ENCODE measurements at regions not wholly inside any gene's neighbourhood (a gene's known extent, or its start where the extent isn't known, plus 50 kb on each side); places are given as distances from the start of the nearest gene placed in this dataset.

DNA sequence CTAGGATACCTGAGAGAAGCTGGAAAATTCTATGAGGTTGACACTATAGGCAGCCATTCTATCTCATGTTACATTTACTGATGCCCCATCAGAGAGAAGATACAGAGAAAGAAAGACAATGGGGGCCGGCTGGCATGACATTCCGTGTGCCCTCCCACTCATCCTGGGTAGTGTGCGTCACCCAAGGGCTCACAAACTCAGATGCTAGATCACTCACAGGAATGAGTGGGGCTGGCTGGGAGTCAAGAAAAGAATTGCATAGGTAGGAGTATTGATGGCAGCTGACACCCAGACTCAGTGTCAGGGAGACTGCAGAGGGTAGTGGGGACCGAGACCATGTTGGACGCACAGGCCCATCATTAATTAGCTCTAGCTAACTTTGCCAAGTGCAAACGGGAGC is 1113.5 kb upstream of the AUTS2 start:
- no peak for DNase-seq (ENCODE audit: low spot score)

GRCh38 chr7:68485253-68485917 is 1112.9 kb upstream of the AUTS2 start:
- DNase-seq (ENCODE audit: low spot score): no peak

- DNase-seq (ENCODE audit: low spot score): no peak
Measured at GRCh38 chr7:68488341-68489060, 1109.8 kb upstream of the AUTS2 start.

DNA sequence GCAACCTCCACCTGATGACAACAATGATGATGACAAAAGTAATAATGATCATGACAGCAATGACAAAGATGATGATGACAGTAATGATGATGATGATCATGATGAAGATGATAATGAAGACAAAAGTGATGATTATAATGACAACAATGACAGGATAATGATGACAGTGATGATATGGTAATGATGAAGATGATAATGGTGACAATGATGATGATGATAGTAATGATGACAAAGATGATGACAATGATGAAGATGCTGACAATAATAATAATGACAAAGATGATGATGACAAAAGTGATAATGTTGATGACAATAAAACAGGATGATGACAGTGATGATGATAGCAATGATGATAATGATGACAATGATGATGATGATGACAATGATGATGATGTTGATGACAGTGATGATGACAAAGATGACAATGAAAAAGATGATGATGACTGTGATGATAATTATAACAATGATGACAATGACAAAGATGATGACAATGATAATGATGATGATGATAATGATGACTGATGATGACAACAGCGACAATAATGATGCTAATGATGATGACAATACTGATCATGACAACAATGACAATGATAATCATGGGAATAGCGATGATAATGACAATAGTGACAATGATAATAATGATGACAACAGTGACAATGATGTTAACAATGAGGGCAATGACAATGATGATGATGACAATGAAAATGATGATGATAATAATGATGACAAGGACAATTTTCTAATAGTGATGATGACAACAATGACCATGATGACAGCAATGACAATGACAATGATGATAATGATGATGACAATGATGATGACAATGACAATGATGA is 1106.5 kb upstream of the AUTS2 start:
- DNase-seq (ENCODE audit: low spot score): no peak

DNA sequence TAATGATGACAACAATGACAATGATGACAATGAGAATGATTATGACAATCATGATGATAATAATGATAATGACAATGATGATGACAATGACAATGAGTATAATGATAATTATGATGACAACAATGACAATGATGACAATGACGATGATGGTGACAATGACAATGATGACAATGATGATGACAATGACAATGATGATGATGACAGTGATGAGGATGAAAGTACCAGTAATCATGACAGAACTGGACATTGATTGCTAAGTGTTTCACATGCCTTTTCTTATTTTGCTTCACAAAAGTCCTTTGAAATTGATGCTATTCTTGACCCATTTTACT is 1106.0 kb upstream of the AUTS2 start:
- no peak for DNase-seq (ENCODE audit: low spot score)

- no peak for DNase-seq (ENCODE audit: low spot score)
Measured at GRCh38 chr7:68503400-68503799, 1094.9 kb upstream of the AUTS2 start.

GRCh38 chr7:68504716-68505115 is 1093.6 kb upstream of the AUTS2 start:
- DNase-seq (ENCODE audit: low spot score): no peak

- DNase-seq (ENCODE audit: low spot score): no peak
Measured at GRCh38 chr7:68505721-68506120, 1092.6 kb upstream of the AUTS2 start.

- DNase-seq (ENCODE audit: low spot score): no peak
Measured at GRCh38 chr7:68507668-68508067, 1090.6 kb upstream of the AUTS2 start.

DNA sequence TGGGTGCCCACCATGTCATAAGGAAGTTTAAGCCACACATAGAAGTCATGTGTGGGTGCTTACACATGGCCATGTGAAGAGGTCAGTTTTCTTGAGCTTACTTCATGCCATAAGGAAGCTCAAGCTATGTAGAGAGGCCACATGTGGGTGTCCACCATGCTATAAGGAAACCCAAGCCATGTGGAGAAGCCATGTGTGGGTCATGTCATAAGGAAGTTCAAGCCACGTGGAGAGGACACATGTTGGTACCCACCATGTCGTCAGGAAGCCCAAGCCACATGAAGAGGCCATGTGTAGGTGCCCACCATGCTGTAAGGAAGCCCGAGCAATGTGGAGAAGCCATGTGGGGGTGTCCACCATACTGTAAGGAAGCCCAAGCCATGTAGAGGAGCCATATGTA is 1089.2 kb upstream of the AUTS2 start:
- DNase-seq (ENCODE audit: low spot score): no peak

GRCh38 chr7:68509603-68510002 is 1088.7 kb upstream of the AUTS2 start:
- no peak for DNase-seq (ENCODE audit: low spot score)

DNA sequence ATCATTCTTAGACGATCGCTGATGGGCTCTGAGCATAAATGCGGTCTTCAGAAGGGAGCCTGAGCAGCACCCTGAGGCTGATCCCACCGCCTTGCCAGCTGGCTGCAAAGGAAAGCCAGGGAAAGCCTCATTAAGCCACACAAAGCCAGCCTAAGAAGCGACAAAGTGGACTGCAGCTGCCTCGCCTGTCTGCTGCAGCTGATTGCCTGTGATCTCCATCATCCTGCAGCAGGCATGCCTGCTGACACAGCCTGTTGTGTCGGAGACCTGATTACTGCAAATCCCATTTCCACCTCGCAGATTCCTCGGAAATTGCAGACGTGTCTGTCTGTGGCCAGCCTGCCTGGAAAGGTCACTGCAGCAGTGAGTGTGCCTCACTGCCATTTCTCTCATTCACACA is 1087.0 kb upstream of the AUTS2 start:
- peak; percentile 3 for DNase-seq (ENCODE audit: low spot score)

- DNase-seq (ENCODE audit: low spot score): no peak
Measured at GRCh38 chr7:68512466-68512865, 1085.8 kb upstream of the AUTS2 start.

GRCh38 chr7:68518060-68518459 is 1080.2 kb upstream of the AUTS2 start:
- DNase-seq (ENCODE audit: low spot score): no peak

GRCh38 chr7:68524126-68524525 is 1074.1 kb upstream of the AUTS2 start:
- DNase-seq (ENCODE audit: low spot score): no peak

DNA sequence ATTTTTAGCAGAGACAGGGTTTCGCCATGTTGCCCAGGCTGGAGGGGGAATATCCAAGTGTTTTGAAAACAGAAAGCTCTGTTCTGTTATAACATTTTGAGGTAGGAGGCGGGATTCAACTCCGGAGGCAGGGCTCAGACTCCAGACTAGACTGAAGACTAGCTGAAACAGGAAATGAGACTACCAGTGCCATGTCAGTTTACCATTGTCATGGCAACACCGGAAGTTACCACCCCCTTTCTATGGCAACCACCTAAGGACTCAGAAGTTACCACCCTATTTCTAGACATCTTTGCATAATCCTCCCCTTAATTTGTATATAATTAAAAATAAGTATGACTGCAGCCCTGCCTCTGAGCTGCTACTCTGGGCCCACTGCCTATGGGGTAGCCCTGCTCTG is 1069.1 kb upstream of the AUTS2 start:
- DNase-seq (ENCODE audit: low spot score): no peak

DNA sequence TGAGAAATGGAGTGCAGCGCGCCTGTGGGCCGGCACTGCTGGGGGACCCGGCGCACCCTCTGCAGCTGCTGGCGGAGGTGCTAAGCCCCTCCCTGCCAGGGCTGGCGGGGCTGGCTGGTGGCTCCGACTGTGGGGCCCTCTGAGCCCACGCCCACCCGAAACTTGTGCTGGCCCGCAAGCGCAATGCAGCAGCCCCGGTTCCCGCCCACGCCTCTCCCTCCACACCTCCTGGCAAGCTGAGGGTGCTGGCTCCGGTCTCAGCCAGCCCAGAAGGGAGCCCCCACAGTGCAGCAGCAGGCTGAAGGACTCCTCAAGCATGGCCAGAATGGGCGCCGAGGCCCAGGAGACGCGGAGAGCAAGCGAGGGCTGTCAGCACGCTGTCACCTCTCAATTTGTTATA is 1063.0 kb upstream of the AUTS2 start:
- DNase-seq (ENCODE audit: low spot score): no peak

GRCh38 chr7:68537051-68537773 is 1061.1 kb upstream of the AUTS2 start:
- DNase-seq (ENCODE audit: low spot score): no peak

- DNase-seq (ENCODE audit: low spot score): no peak
Measured at GRCh38 chr7:68537774-68538071, 1060.6 kb upstream of the AUTS2 start.

DNA sequence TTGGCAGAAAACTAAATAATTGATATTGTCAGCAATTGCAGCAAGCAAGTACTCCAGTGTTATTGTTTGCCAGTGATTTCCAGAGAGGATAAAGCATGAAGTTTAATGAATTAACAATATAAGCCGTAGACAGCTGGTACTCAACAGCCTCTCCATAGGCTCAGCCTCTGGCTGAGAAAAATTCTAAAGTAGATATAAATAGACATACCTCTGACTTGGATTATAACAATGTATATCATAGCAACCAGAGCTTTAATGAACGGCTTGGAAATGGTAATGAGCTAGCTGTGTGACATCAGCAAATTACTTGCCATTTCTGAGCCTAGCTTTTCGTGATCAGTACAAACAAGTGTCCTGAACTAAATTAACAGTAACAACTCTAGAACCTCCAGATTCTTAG is 1055.4 kb upstream of the AUTS2 start:
- no peak for DNase-seq (ENCODE audit: low spot score)

DNA sequence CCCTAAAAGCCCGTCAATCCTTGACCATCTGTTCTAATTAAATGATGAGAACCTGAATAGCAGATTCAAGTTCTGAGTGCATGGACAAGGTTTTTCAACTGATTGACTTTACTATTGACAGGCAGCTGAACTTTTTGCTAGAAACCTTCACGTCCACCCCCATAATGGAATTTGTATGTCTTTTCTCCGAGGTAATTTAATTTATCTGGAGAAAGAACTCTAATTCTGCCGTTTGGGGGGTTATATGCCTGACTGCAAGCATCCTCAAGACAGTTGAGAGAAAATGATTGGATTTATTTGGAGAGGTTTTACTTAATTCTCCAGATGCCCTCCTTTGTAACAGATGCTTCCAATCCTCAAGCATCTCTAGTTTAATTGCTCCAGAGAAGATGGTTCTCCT is 1053.4 kb upstream of the AUTS2 start:
- no peak for DNase-seq (ENCODE audit: low spot score)

DNA sequence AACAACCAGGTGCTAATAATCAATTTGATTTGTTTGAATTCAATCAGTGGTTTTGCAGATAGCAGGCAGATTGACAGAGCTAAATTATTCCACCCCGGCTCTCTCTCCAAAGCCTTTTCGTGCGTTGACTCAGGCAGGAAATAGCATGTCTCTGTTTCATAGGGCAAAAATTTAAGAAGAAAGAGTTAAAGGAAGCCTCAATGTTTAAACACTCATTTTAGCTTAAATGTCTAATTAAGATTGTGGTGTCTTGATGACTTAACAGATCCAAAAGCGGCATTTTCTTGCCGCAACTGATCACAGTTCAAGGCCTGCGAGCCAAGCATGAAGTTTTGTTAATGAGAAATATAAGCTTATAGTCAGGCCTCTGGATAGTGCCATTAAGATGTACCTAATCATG is 1051.1 kb upstream of the AUTS2 start:
- DNase-seq (ENCODE audit: low spot score): no peak

DNA sequence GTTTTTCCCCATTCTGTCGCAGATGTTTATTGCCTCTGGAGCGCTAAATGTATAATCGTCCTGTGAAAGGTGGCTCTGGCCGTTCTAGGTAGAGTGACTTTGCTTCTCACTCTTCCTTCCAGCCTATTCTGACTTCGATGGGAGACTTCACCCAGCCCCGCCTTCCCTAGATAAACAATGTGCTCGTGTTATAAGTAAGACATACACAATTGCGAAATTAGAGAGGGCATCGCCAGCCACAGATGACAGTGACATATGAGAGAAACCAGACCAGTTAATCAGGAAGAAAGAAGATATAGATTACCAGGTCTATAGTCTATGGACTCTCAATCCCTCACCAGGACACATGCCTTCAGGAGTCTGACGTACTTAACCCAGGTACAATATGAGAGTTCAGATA is 1050.5 kb upstream of the AUTS2 start:
- DNase-seq (ENCODE audit: low spot score): no peak

Data from globus pallidus (tissue), 1 donor.